K562 (cell line): ENCODE measurements at regions not wholly inside any gene's neighbourhood (a gene's known extent, or its start where the extent isn't known, plus 50 kb on each side); places are given as distances from the start of the nearest gene placed in this dataset.

Source experiments
- ATAC-seq: fragments of 200-7000 bp; cut with Tn5 transposase; 3 replicates; pipeline ENCODE4 v1.9.1; 2020; ENCODE audit warnings: moderate library complexity
- BruUV-seq: library from RNA; stranded (reverse); fragments of 400-500 nt; replicated peaks from 2 replicates; lab custom pipeline; 2021; lab: Mats Ljungman, UMichigan
- CTCF ChIA-PET: fragments of 300-600 bp; formaldehyde crosslinking; extraction: SDS; loops from one replicate; lab custom pipeline; 2021; ENCODE audit warnings: low intra/inter-chr PET ratio; lab: Yijun Ruan, JAX
- POLR2A ChIA-PET: fragments of 300-600, 350-650 bp; sonication (Branson Sonifier 250); formaldehyde crosslinking; extraction: SDS; loops from one replicate; lab custom pipeline; 2021; ENCODE audit warnings: antibody characterized with exemption, inconsistent platforms; lab: Yijun Ruan, JAX
- DNase-seq, 4 experiments: peaks; one replicate each; pipeline versions ENCODE4 v3.0.0 to v3.0.0-alpha.2; 2011 to 2018; ENCODE audit warnings: low spot score in 3 of 4, mixed read lengths in 3 of 4; ENCODE audit errors: extremely low read depth in 1 of 4
- FAIRE-seq: peaks from 2 replicates; lab custom pipeline; 2011; peaks lifted over from hg19 to GRCh38; lab: Jason Lieb, UNC
- H2AFZ ChIP-seq: 2 replicates; pipeline ENCODE4 v1.6.0; 2011; ENCODE audit warnings: low read depth, low read length, control low read depth, inconsistent platforms
- H3K27ac ChIP-seq: fragments of 200-600 bp; 3 replicates; pipeline ENCODE4 v1.8.0; 2011; ENCODE audit warnings: low read depth, mild to moderate bottlenecking, control low read depth, inconsistent platforms, low read length, moderate library complexity, mixed read lengths; ENCODE audit errors: extremely low read depth
- H3K27me3 ChIP-seq, 2 experiments: fragments of 300-600 bp in 1 of 2; 2 replicates in 1 of 2; 3 replicates in 1 of 2; pipeline versions ENCODE4 v1.6.0 to v1.8.0; 2011; ENCODE audit warnings: inconsistent platforms in 2 of 2, low read length in 2 of 2, mild to moderate bottlenecking in 1 of 2, mixed read lengths in 1 of 2, moderate library complexity in 1 of 2; ENCODE audit not compliant: control insufficient read depth in 2 of 2, insufficient read depth in 2 of 2
- H3K36me3 ChIP-seq: fragments of 300-600 bp; 3 replicates; pipeline ENCODE4 v1.8.0; 2011; ENCODE audit warnings: mild to moderate bottlenecking, low read length, inconsistent platforms; ENCODE audit not compliant: control insufficient read depth, insufficient read depth
- H3K4me1 ChIP-seq, 2 experiments: fragments of 200-600 bp in 1 of 2; replicated peaks in 1 of 2; 2 replicates in 1 of 2; 3 replicates in 1 of 2; pipeline versions ENCODE4 v1.5.1 to v1.8.0; 2011; ENCODE audit warnings: inconsistent platforms in 2 of 2, low read length in 2 of 2, mild to moderate bottlenecking in 1 of 2, mixed read lengths in 1 of 2, moderate library complexity in 1 of 2; ENCODE audit not compliant: control insufficient read depth in 2 of 2, insufficient read depth in 2 of 2
- H3K4me2 ChIP-seq: 2 replicates; pipeline ENCODE4 v1.6.1; 2011; ENCODE audit warnings: low read length, control low read depth, inconsistent platforms, mixed read lengths; ENCODE audit not compliant: insufficient read depth
- H3K4me3 ChIP-seq: fragments of 200-600 bp; sonication (generic), shearing (Covaris generic); 2 replicates; pipeline ENCODE4 v1.5.1; 2016; ENCODE audit warnings: control low read depth, inconsistent platforms
- H3K79me2 ChIP-seq: fragments of 200-600 bp; 3 replicates; pipeline ENCODE4 v1.8.0; 2011; ENCODE audit warnings: low read length, inconsistent platforms; ENCODE audit not compliant: control insufficient read depth, insufficient read depth
- H3K9ac ChIP-seq, 2 experiments: 2 replicates each; pipeline versions ENCODE4 v1.6.0 to v1.6.1; 2011; ENCODE audit warnings: low read depth in 2 of 2, low read length in 2 of 2, control low read depth in 1 of 2, inconsistent platforms in 1 of 2, mild to moderate bottlenecking in 1 of 2, mixed read lengths in 1 of 2; ENCODE audit not compliant: insufficient read depth in 1 of 2
- H3K9me1 ChIP-seq: one replicate; pipeline ENCODE4 v1.6.0; 2011; ENCODE audit warnings: inconsistent platforms, mild to moderate bottlenecking, low read length, moderate library complexity; ENCODE audit not compliant: control insufficient read depth, insufficient read depth
- H3K9me3 ChIP-seq: replicated peaks from 2 replicates; pipeline ENCODE4 v1.5.1; 2011; ENCODE audit warnings: low read depth, low read length, inconsistent platforms; ENCODE audit not compliant: control insufficient read depth, insufficient read depth
- H4K20me1 ChIP-seq: replicated peaks from 2 replicates; pipeline ENCODE4 v1.6.1; 2011; ENCODE audit warnings: low read length, inconsistent platforms, mixed read lengths; ENCODE audit not compliant: control insufficient read depth, insufficient read depth
- KDM4B ChIP-seq, 2 experiments: fragments of 450-650 bp in 1 of 2; sonication (generic) in 1 of 2; IDR thresholded peaks; 2 replicates each; pipeline ENCODE4 v1.6.1; 2016 to 2017; ENCODE audit warnings: borderline replicate concordance in 2 of 2, antibody characterized with exemption in 1 of 2, low read depth in 1 of 2, mild to moderate bottlenecking in 1 of 2
- MXI1 ChIP-seq: IDR thresholded peaks from 2 replicates; pipeline ENCODE4 v1.6.1; 2011; ENCODE audit warnings: low read depth, mild to moderate bottlenecking, improper control_type of control experiment, low read length
- NCOA1 ChIP-seq: fragments of 450-650 bp; IDR thresholded peaks from 2 replicates; pipeline ENCODE4 v1.6.1; 2016; ENCODE audit warnings: low read depth
- PATZ1 ChIP-seq: fragments of 250-450 bp; sonication (Bioruptor Pico); IDR thresholded peaks from 2 replicates; pipeline ENCODE4 v1.5.0; 2020; ENCODE audit warnings: mild to moderate bottlenecking, borderline replicate concordance
- POLR3A ChIP-seq: IDR thresholded peaks from 2 replicates; pipeline ENCODE4 v1.6.1; 2011; ENCODE audit warnings: borderline replicate concordance, mild to moderate bottlenecking, moderate library complexity; ENCODE audit not compliant: insufficient read length, insufficient read depth; ENCODE audit errors: extremely low read depth
- PTRF ChIP-seq: fragments of 450-650 bp; IDR thresholded peaks from 2 replicates; pipeline ENCODE4 v1.6.1; 2016; ENCODE audit warnings: mild to moderate bottlenecking, missing genetic modification characterization, missing compliant biosample characterization
- RHOXF2B ChIP-seq: fragments of 250-450 bp; sonication (Bioruptor Pico); conservative IDR thresholded peaks from 2 replicates; pipeline ENCODE4 v1.5.1; 2021
- SMARCA4 ChIP-seq: fragments of 450-650 bp; IDR thresholded peaks from 2 replicates; pipeline ENCODE4 v1.6.1; 2016
- TOE1 ChIP-seq, 2 experiments: fragments of 450-650 bp in 1 of 2; sonication (generic) in 1 of 2; formaldehyde crosslinking in 1 of 2; IDR thresholded peaks; 2 replicates each; pipeline versions ENCODE4 v1.7.1 to v1.8.0; 2016 to 2022; ENCODE audit warnings: borderline replicate concordance in 2 of 2, mild to moderate bottlenecking in 2 of 2, antibody characterized with exemption in 1 of 2, inconsistent platforms in 1 of 2, low read depth in 1 of 2, missing genetic modification reagents in 1 of 2, moderate library complexity in 1 of 2
- ZNF12 ChIP-seq: sonication (generic); formaldehyde crosslinking; IDR thresholded peaks from 2 replicates; pipeline ENCODE4 v1.4.0; 2020; ENCODE audit warnings: mild to moderate bottlenecking, missing genetic modification reagents
- ZNF121 ChIP-seq: sonication (generic); formaldehyde crosslinking; conservative IDR thresholded peaks from 2 replicates; pipeline ENCODE4 v1.8.0; 2022; ENCODE audit warnings: missing genetic modification reagents
- ZNF212 ChIP-seq: fragments of 450-650 bp; formaldehyde crosslinking; IDR thresholded peaks from 2 replicates; pipeline ENCODE4 v1.4.0; 2020; ENCODE audit warnings: mild to moderate bottlenecking
- ZNF354B ChIP-seq: fragments of 250-450 bp; sonication (Bioruptor Pico); IDR thresholded peaks from 2 replicates; pipeline ENCODE4 v1.4.0; 2020
- ZSCAN29 ChIP-seq: fragments of 450-650 bp; IDR thresholded peaks from 2 replicates; pipeline ENCODE4 v1.6.1; 2017
- WGBS: fragments of 100-300 bp; shearing (Covaris generic); methylation state at CpG from one replicate; pipeline ENCODE4 v1.1.6; 2016; ENCODE audit warnings: low coverage, mixed read lengths; ENCODE audit not compliant: insufficient coverage; ENCODE audit errors: missing lambda C conversion rate; 5-methylcytosine and 5-hydroxymethylcytosine counted together
- in situ Hi-C: fragments of 300-500 bp; cut with MboI; formaldehyde crosslinking; loops from 4 replicates; pipeline ENCODE4 v1.15.0; 2018; ENCODE audit warnings: inconsistent platforms, mixed read lengths
- intact Hi-C: fragments of 100-400 bp; cut with micrococcal nuclease; formaldehyde crosslinking; loops from 2 replicates; pipeline ENCODE4 v1.14.2; 2022
- TF ChIP-seq, protein P1 (sequence below): sonication (generic); formaldehyde crosslinking; IDR thresholded peaks from 2 replicates; pipeline ENCODE4 v1.8.1; 2023; ENCODE audit warnings: mild to moderate bottlenecking, missing genetic modification reagents
- TF ChIP-seq, protein P2 (sequence below): fragments of 250-450 bp; sonication (Bioruptor Pico); IDR thresholded peaks from 2 replicates; pipeline ENCODE4 v1.8.0; 2022; ENCODE audit warnings: inconsistent platforms, mild to moderate bottlenecking, moderate library complexity, borderline replicate concordance

GRCh38 chr4:34664051-34664450 is 1580.3 kb downstream of the ARAP2 start (continued):
- TF ChIP-seq MXI1 (no peak), PATZ1 (CRISPR knock-in tag) (no peak), POLR3A (no peak), TOE1 (IDR thresholded peaks at IDR 0.05; ENCODE audit: borderline replicate concordance) (no peak), TOE1 (CRISPR knock-in tag; IDR thresholded peaks at IDR 0.05; ENCODE audit: borderline replicate concordance, low read depth) (no peak), KDM4B (IDR thresholded peaks at IDR 0.05; ENCODE audit: borderline replicate concordance in 2 of 2, low read depth in 1 of 2) (no peak)

- no peak overlapping the region for H3K4me2 ChIP-seq
- FAIRE-seq (no peak), DNase-seq (no peak), ATAC-seq (no peak)
- 0% methylated on average over 1 of the region's 1 CpG for WGBS
- H3K36me3 ChIP-seq, result no peaks in the 10 kb centered on the region
- H3K9ac ChIP-seq, result no peak overlapping the region
- in situ Hi-C loops (no loop called here), intact Hi-C loops (no loop called here)
- H3K79me2 ChIP-seq, result no peaks in the 10 kb centered on the region
- H3K9me3 ChIP-seq, result no peaks in the 10 kb centered on the region; the same call in 1 of the 2 replicates
- H3K27ac ChIP-seq, result no peak overlapping the region
- ChIA-PET POLR2A (no interaction called here), CTCF (no interaction called here)
- no peaks in the 10 kb centered on the region for H3K9me1 ChIP-seq
- no TSS peak for BruUV-seq
- H3K4me1 ChIP-seq, result no peaks in the 10 kb centered on the region
- no peak overlapping the region for H3K4me3 ChIP-seq
- H2AFZ ChIP-seq, result no peak overlapping the region
- no peaks in the 10 kb centered on the region for H4K20me1 ChIP-seq
- H3K27me3 ChIP-seq, result no peaks in the 10 kb centered on the region
- TF ChIP-seq ZNF121 (no peak), PTRF (no peak), NCOA1 (no peak), ZNF212 (CRISPR knock-in tag) (no peak), TOE1 (IDR thresholded peaks at IDR 0.05; ENCODE audit: borderline replicate concordance) (no peak), TOE1 (CRISPR knock-in tag; IDR thresholded peaks at IDR 0.05; ENCODE audit: borderline replicate concordance, low read depth) (no peak), RHOXF2B (CRISPR knock-in tag) (no peak), ZNF354B (no peak), SMARCA4 (no peak), ZSCAN29 (no peak), ZNF12 (no peak)
- TF ChIP-seq, protein P1, sequence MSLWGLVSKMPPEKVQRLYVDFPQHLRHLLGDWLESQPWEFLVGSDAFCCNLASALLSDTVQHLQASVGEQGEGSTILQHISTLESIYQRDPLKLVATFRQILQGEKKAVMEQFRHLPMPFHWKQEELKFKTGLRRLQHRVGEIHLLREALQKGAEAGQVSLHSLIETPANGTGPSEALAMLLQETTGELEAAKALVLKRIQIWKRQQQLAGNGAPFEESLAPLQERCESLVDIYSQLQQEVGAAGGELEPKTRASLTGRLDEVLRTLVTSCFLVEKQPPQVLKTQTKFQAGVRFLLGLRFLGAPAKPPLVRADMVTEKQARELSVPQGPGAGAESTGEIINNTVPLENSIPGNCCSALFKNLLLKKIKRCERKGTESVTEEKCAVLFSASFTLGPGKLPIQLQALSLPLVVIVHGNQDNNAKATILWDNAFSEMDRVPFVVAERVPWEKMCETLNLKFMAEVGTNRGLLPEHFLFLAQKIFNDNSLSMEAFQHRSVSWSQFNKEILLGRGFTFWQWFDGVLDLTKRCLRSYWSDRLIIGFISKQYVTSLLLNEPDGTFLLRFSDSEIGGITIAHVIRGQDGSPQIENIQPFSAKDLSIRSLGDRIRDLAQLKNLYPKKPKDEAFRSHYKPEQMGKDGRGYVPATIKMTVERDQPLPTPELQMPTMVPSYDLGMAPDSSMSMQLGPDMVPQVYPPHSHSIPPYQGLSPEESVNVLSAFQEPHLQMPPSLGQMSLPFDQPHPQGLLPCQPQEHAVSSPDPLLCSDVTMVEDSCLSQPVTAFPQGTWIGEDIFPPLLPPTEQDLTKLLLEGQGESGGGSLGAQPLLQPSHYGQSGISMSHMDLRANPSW (CRISPR knock-in tag), result no peak
- TF ChIP-seq, protein P2, sequence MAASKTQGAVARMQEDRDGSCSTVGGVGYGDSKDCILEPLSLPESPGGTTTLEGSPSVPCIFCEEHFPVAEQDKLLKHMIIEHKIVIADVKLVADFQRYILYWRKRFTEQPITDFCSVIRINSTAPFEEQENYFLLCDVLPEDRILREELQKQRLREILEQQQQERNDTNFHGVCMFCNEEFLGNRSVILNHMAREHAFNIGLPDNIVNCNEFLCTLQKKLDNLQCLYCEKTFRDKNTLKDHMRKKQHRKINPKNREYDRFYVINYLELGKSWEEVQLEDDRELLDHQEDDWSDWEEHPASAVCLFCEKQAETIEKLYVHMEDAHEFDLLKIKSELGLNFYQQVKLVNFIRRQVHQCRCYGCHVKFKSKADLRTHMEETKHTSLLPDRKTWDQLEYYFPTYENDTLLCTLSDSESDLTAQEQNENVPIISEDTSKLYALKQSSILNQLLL (CRISPR knock-in tag), result no peak
These were observed 1567.9 kb downstream of the ARAP2 start for GRCh38 chr4:34676400-34676799.
